Fibroblast of pulmonary artery (primary cell): ENCODE measurements at regions not wholly inside any gene's neighbourhood (a gene's known extent, or its start where the extent isn't known, plus 50 kb on each side); places are given as distances from the start of the nearest gene placed in this dataset.
A peak's percentile ranks its signal among the peaks of the same experiment; 100 is the strongest.
"Not testable (repeated sequence)": the region's sequence is repeated elsewhere in the genome, so short reads cannot be mapped to it uniquely, and the experiment has no call there.

ENCODE experiments used
- DNase-seq: peaks from one replicate; pipeline ENCODE4 v3.0.0-alpha.2; 2010; ENCODE audit warnings: low read depth
- H3K4me3 ChIP-seq: replicated peaks from 2 replicates; pipeline ENCODE4 v1.5.1; 2011; ENCODE audit warnings: low read depth, mild to moderate bottlenecking, control low read depth, low read length, moderate library complexity
- CTCF ChIP-seq: IDR thresholded peaks from 2 replicates; pipeline ENCODE4 v1.5.1; 2011; ENCODE audit warnings: mild to moderate bottlenecking, control low read depth, low read length, inconsistent platforms; ENCODE audit errors: missing control alignments

- no peak for DNase-seq
- TF ChIP-seq CTCF, result no peak
Observed at GRCh38 chr5:54868511-54869483, 116.6 kb downstream of the ESM1 start.

GRCh38 chr5:54867310-54867944, 118.0 kb downstream of the ESM1 start:
- no peak overlapping the region for H3K4me3 ChIP-seq
- peak; percentile 60 for TF ChIP-seq CTCF
- peak; percentile 81 for DNase-seq

More at GRCh38 chr5:54868511-54869483, 116.6 kb downstream of the ESM1 start:
- H3K4me3 ChIP-seq, result no peak overlapping the region

- not testable (repeated sequence) for DNase-seq, H3K4me3 ChIP-seq
Observed at GRCh38 chr5:54864911-54865515, 120.4 kb downstream of the ESM1 start.

GRCh38 chr5:54862036-54862435, 123.4 kb downstream of the ESM1 start:
- no peak for TF ChIP-seq CTCF
- no peak for DNase-seq
- no peak overlapping the region for H3K4me3 ChIP-seq

- DNase-seq, result peak; percentile 17
- H3K4me3 ChIP-seq, result no peak overlapping the region
- TF ChIP-seq CTCF, result no peak
Observed at GRCh38 chr5:54861212-54861894, 124.0 kb downstream of the ESM1 start.

- no peak for TF ChIP-seq CTCF
- DNase-seq, result peak; percentile 74
Observed at GRCh38 chr5:54860321-54860720, 125.1 kb downstream of the ESM1 start.

GRCh38 chr5:54859316-54859715, 126.1 kb downstream of the ESM1 start:
- no peak for TF ChIP-seq CTCF
- H3K4me3 ChIP-seq, result no peak overlapping the region
- no peak for DNase-seq

More at GRCh38 chr5:54860321-54860720, 125.1 kb downstream of the ESM1 start:
- H3K4me3 ChIP-seq, result no peak overlapping the region
